Thoracic aorta (tissue), 2 donors: ENCODE measurements at regions not wholly inside any gene's neighbourhood (a gene's known extent, or its start where the extent isn't known, plus 50 kb on each side); places are given as distances from the start of the nearest gene placed in this dataset.
A peak's percentile ranks its signal among the peaks of the same experiment; 100 is the strongest.

ENCODE experiments used
- ATAC-seq: fragments of 150-250 bp; one replicate; pipeline ENCODE4 v1.8.0; 2017; ENCODE audit warnings: low read depth; ENCODE audit not compliant: insufficient number of reproducible peaks, low FRiP score
- DNase-seq: peaks from one replicate; pipeline ENCODE4 v3.0.0-alpha.2; 2020; ENCODE audit warnings: low spot score
- H3K27ac ChIP-seq, 2 donors: fragments of 200-600 bp; sonication (generic); 1 replicate in 1 of 2; 2 replicates in 1 of 2; pipeline ENCODE4 v1.5.1; 2016; ENCODE audit warnings: mild to moderate bottlenecking in 2 of 2, moderate library complexity in 2 of 2
- H3K27me3 ChIP-seq: fragments of 200-600 bp; sonication (generic); replicated peaks from 2 replicates; pipeline ENCODE4 v1.6.0; 2016; ENCODE audit warnings: mild to moderate bottlenecking; ENCODE audit not compliant: insufficient read depth
- H3K36me3 ChIP-seq: fragments of 200-600 bp; sonication (generic); one replicate; pipeline ENCODE4 v1.5.1; 2016
- H3K4me1 ChIP-seq, 2 donors: fragments of 200-600 bp; sonication (generic); 1 replicate in 1 of 2; 2 replicates in 1 of 2; pipeline versions ENCODE4 v1.5.1 to v1.6.0; 2016; ENCODE audit warnings: low read depth in 2 of 2, mild to moderate bottlenecking in 1 of 2; ENCODE audit not compliant: control insufficient read depth in 1 of 2
- H3K4me3 ChIP-seq: fragments of 200-600 bp; sonication (generic); 2 replicates; pipeline ENCODE4 v1.5.1; 2016; ENCODE audit warnings: mild to moderate bottlenecking
- H3K9me3 ChIP-seq: fragments of 200-600 bp; sonication (generic); 2 replicates; pipeline ENCODE4 v1.5.1; 2016
- CTCF ChIP-seq: fragments of 200-600 bp; sonication (generic); IDR thresholded peaks from one replicate; pipeline ENCODE4 v1.5.1; 2019; ENCODE audit warnings: antibody characterized with exemption

- no peak for DNase-seq
- H3K4me3 ChIP-seq: no peak overlapping the region
- peaks cover 4 to 6% of the 10 kb centered on the region in 2 donors for H3K4me1 ChIP-seq
- H3K36me3 ChIP-seq: no peaks in the 10 kb centered on the region
- peak; percentile 79 for ATAC-seq
- TF ChIP-seq CTCF: no peak
- H3K9me3 ChIP-seq: no peaks in the 10 kb centered on the region
- H3K27me3 ChIP-seq: no peaks in the 10 kb centered on the region
- no peak overlapping the region for H3K27ac ChIP-seq
These were observed 192.5 kb upstream of the PRSS1 start for GRCh38 chr7:142556740-142557139.

- H3K4me1 ChIP-seq: peaks cover 4 to 6% of the 10 kb centered on the region in 2 donors
- DNase-seq (no peak), ATAC-seq (no peak)
- TF ChIP-seq CTCF: no peak
- H3K4me3 ChIP-seq: no peak overlapping the region
- no peaks in the 10 kb centered on the region for H3K9me3 ChIP-seq
- no peak overlapping the region for H3K27ac ChIP-seq
- H3K36me3 ChIP-seq: no peaks in the 10 kb centered on the region
- H3K27me3 ChIP-seq: no peaks in the 10 kb centered on the region
These were observed 194.4 kb upstream of the PRSS1 start for GRCh38 chr7:142554560-142555532.

- H3K36me3 ChIP-seq: no peaks in the 10 kb centered on the region
- no peak overlapping the region for H3K27ac ChIP-seq
- no peaks in the 10 kb centered on the region for H3K9me3 ChIP-seq
- DNase-seq (no peak), ATAC-seq (no peak)
- peaks cover 4 to 6% of the 10 kb centered on the region in 2 donors for H3K4me1 ChIP-seq
- TF ChIP-seq CTCF: no peak
- H3K4me3 ChIP-seq: no peak overlapping the region
- H3K27me3 ChIP-seq: no peaks in the 10 kb centered on the region
These were observed 196.1 kb upstream of the PRSS1 start for GRCh38 chr7:142553216-142553615.

- H3K4me3 ChIP-seq: no peak overlapping the region
- no peak for TF ChIP-seq CTCF
- ATAC-seq (no peak), DNase-seq (no peak)
- no peak overlapping the region for H3K27ac ChIP-seq
- H3K9me3 ChIP-seq: no peaks in the 10 kb centered on the region
- H3K27me3 ChIP-seq: no peaks in the 10 kb centered on the region
- no peaks in the 10 kb centered on the region for H3K4me1 ChIP-seq
- no peaks in the 10 kb centered on the region for H3K36me3 ChIP-seq
These were observed 200.3 kb upstream of the PRSS1 start for GRCh38 chr7:142548978-142549377.

GRCh38 chr7:142546452-142546851 lies 202.8 kb upstream of the PRSS1 start:
- no peak for DNase-seq
- Histone ChIP-seq H3K27ac (no peak overlapping the region), H3K4me3 (no peak overlapping the region), H3K27me3 (no peaks in the 10 kb centered on the region), H3K36me3 (no peaks in the 10 kb centered on the region), H3K4me1 (no peaks in the 10 kb centered on the region), H3K9me3 (no peaks in the 10 kb centered on the region)
- TF ChIP-seq CTCF: no peak
- ATAC-seq: no peak
